Breast epithelium (tissue), 3 donors: ENCODE measurements at regions not wholly inside any gene's neighbourhood (a gene's known extent, or its start where the extent isn't known, plus 50 kb on each side); places are given as distances from the start of the nearest gene placed in this dataset.

Source experiments
- POLR2A ChIP-seq: fragments of 450-650 bp; IDR thresholded peaks from one replicate; pipeline ENCODE4 v1.6.1; 2016; ENCODE audit warnings: antibody characterized with exemption, mild to moderate bottlenecking, moderate library complexity
- POLR2AphosphoS5 ChIP-seq, 3 donors: sonication (generic); formaldehyde crosslinking; IDR thresholded peaks; one replicate each; pipeline ENCODE4 v1.6.1; 2017; ENCODE audit warnings: antibody characterized with exemption in 3 of 3
- TF ChIP-seq, protein P1 (sequence below), 3 donors: fragments of 450-650 bp; IDR thresholded peaks; one replicate each; pipeline ENCODE4 v1.5.1; 2016 to 2017; ENCODE audit warnings: antibody characterized with exemption in 3 of 3, mild to moderate bottlenecking in 3 of 3, moderate library complexity in 3 of 3

DNA sequence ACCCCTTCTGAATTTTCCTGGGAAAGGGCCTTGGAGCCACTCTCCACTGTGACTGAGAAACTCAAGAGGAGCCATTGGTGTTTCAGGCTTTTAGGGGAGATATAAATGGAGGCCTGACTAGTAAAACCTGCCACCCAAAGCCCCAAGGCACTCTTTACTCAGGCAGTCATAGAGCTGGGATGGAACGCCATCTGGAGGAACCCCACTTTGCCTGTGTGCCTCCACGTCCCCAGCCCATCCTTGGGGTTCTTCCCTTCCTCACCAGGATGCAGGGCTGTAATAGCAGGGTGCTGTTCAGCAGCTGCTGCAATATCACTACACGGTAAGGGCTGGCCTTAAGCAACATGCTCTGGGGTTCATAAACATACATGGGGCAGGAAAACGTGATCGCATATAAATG, 232.6 kb downstream of the BAMBI start:
- TF ChIP-seq, protein P1, sequence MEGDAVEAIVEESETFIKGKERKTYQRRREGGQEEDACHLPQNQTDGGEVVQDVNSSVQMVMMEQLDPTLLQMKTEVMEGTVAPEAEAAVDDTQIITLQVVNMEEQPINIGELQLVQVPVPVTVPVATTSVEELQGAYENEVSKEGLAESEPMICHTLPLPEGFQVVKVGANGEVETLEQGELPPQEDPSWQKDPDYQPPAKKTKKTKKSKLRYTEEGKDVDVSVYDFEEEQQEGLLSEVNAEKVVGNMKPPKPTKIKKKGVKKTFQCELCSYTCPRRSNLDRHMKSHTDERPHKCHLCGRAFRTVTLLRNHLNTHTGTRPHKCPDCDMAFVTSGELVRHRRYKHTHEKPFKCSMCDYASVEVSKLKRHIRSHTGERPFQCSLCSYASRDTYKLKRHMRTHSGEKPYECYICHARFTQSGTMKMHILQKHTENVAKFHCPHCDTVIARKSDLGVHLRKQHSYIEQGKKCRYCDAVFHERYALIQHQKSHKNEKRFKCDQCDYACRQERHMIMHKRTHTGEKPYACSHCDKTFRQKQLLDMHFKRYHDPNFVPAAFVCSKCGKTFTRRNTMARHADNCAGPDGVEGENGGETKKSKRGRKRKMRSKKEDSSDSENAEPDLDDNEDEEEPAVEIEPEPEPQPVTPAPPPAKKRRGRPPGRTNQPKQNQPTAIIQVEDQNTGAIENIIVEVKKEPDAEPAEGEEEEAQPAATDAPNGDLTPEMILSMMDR (IDR thresholded peaks at IDR 0.05): no peak
- no peak for TF ChIP-seq POLR2AphosphoS5 (IDR thresholded peaks at IDR 0.05)
- no peak for TF ChIP-seq POLR2A
